Astrocyte of the hippocampus (primary cell): ENCODE measurements at regions not wholly inside any gene's neighbourhood (a gene's known extent, or its start where the extent isn't known, plus 50 kb on each side); places are given as distances from the start of the nearest gene placed in this dataset.
A peak's percentile ranks its signal among the peaks of the same experiment; 100 is the strongest.
"Not testable (repeated sequence)": the region's sequence is repeated elsewhere in the genome, so short reads cannot be mapped to it uniquely, and the experiment has no call there.

Experiments used
- DNase-seq: peaks from one replicate; pipeline ENCODE4 v3.0.0; 2011; ENCODE audit warnings: low read depth, low spot score

GRCh38 chr15:30030345-30030744, 52.4 kb upstream of the GOLGA8J start:
- DNase-seq, result no peak

GRCh38 chr15:30023798-30024295, 58.9 kb upstream of the GOLGA8J start:
- DNase-seq, result peak; percentile 69

- no peak for DNase-seq
These were observed 72.0 kb upstream of the GOLGA8J start for GRCh38 chr15:30010746-30011145.

- no peak for DNase-seq
These were observed 74.6 kb upstream of the GOLGA8J start for GRCh38 chr15:30008156-30008555.

- peak; percentile 29 for DNase-seq
These were observed 81.2 kb upstream of the GOLGA8J start for GRCh38 chr15:30001602-30002001.

- DNase-seq, result no peak
These were observed 84.7 kb upstream of the GOLGA8J start for GRCh38 chr15:29998033-29998432.

- DNase-seq, result no peak
These were observed 85.3 kb upstream of the GOLGA8J start for GRCh38 chr15:29997499-29997898.

- DNase-seq, result no peak
These were observed 88.5 kb upstream of the GOLGA8J start for GRCh38 chr15:29994284-29994683.

- DNase-seq, result no peak
These were observed 91.8 kb upstream of the GOLGA8J start for GRCh38 chr15:29990954-29991353.

GRCh38 chr15:29990035-29990434, 92.7 kb upstream of the GOLGA8J start:
- no peak for DNase-seq

GRCh38 chr15:29988701-29989100, 94.1 kb upstream of the GOLGA8J start:
- DNase-seq, result peak; percentile 37

- DNase-seq, result no peak
These were observed 95.8 kb upstream of the GOLGA8J start for GRCh38 chr15:29986946-29987345.

GRCh38 chr15:29978411-29979382, 104.1 kb upstream of the GOLGA8J start:
- no peak for DNase-seq

- not testable (repeated sequence) for DNase-seq
These were observed 108.7 kb upstream of the GOLGA8J start for GRCh38 chr15:29974056-29974455.

- DNase-seq, result no peak
These were observed 110.7 kb upstream of the GOLGA8J start for GRCh38 chr15:29972051-29972450.

GRCh38 chr15:29970402-29970695, 112.4 kb upstream of the GOLGA8J start:
- no peak for DNase-seq

GRCh38 chr15:29969562-29970401, 113.0 kb upstream of the GOLGA8J start:
- no peak for DNase-seq

- DNase-seq, result peak; percentile 12
These were observed 113.7 kb upstream of the GOLGA8J start for GRCh38 chr15:29968895-29969561.

- peak; percentile 53 for DNase-seq
These were observed 114.5 kb upstream of the GOLGA8J start for GRCh38 chr15:29968099-29968894.

- peak; percentile 37 for DNase-seq
These were observed 120.3 kb upstream of the GOLGA8J start for GRCh38 chr15:29962407-29962806.
